IMR-90 (cell line): ENCODE measurements at regions not wholly inside any gene's neighbourhood (a gene's known extent, or its start where the extent isn't known, plus 50 kb on each side); places are given as distances from the start of the nearest gene placed in this dataset.
"Not testable (repeated sequence)": the region's sequence is repeated elsewhere in the genome, so short reads cannot be mapped to it uniquely, and the experiment has no call there.

Source experiments
- CEBPB ChIP-seq: IDR thresholded peaks from 2 replicates; pipeline ENCODE4 v1.6.1; 2012; ENCODE audit warnings: low read depth, low read length, improper control_type of control experiment
- CHD1 ChIP-seq: IDR thresholded peaks from 2 replicates; pipeline ENCODE4 v1.6.1; 2012; ENCODE audit warnings: low read depth, low read length, improper control_type of control experiment
- CTCF ChIP-seq: conservative IDR thresholded peaks from 2 replicates; pipeline ENCODE4 v1.5.1; 2012; ENCODE audit warnings: mild to moderate bottlenecking, low read depth, low read length, improper control_type of control experiment
- FOS ChIP-seq: fragments of 150-350 bp; IDR thresholded peaks from 2 replicates; pipeline ENCODE4 v1.6.1; 2016; ENCODE audit warnings: low read depth, low read length
- MAFK ChIP-seq: IDR thresholded peaks from 2 replicates; pipeline ENCODE4 v1.6.1; 2012; ENCODE audit warnings: low read depth, low read length, improper control_type of control experiment
- MXI1 ChIP-seq: IDR thresholded peaks from 2 replicates; pipeline ENCODE4 v1.6.1; 2012; ENCODE audit warnings: low read depth, mild to moderate bottlenecking, low read length, moderate library complexity, borderline replicate concordance
- NFE2L2 ChIP-seq: fragments of 150-350 bp; IDR thresholded peaks from 2 replicates; pipeline ENCODE4 v1.6.1; 2016; ENCODE audit warnings: low read depth, mild to moderate bottlenecking, low read length
- POLR2A ChIP-seq: IDR thresholded peaks from 2 replicates; pipeline ENCODE4 v1.6.1; 2012; ENCODE audit warnings: mild to moderate bottlenecking, low read depth, low read length
- RAD21 ChIP-seq: IDR thresholded peaks from 2 replicates; pipeline ENCODE4 v1.6.1; 2012; ENCODE audit warnings: low read length, improper control_type of control experiment
- RFX5 ChIP-seq: IDR thresholded peaks from 2 replicates; pipeline ENCODE4 v1.8.0; 2012; ENCODE audit warnings: low read depth, mild to moderate bottlenecking, low read length, moderate library complexity
- SMC3 ChIP-seq: fragments of 150-350 bp; IDR thresholded peaks from 2 replicates; pipeline ENCODE4 v1.6.1; 2016; ENCODE audit warnings: low read depth, mild to moderate bottlenecking, antibody characterized with exemption, low read length, moderate library complexity
- USF2 ChIP-seq: fragments of 150-350 bp; IDR thresholded peaks from 2 replicates; pipeline ENCODE4 v1.6.1; 2017; ENCODE audit warnings: mild to moderate bottlenecking, antibody characterized with exemption, low read length, low read depth

- TF ChIP-seq POLR2A, MAFK, RFX5, CTCF, SMC3, CEBPB, NFE2L2, USF2, FOS, MXI1, RAD21, CHD1: not testable (repeated sequence)
These were observed 125.7 kb downstream of the CDRT15L2 start for GRCh38 chr17:20705186-20705585.
